DOHH2 (cell line): ENCODE measurements at regions not wholly inside any gene's neighbourhood (a gene's known extent, or its start where the extent isn't known, plus 50 kb on each side); places are given as distances from the start of the nearest gene placed in this dataset.

ENCODE experiments used
- CTCF ChIP-seq: fragments of 200-600 bp; sonication (generic); IDR thresholded peaks from one replicate; pipeline ENCODE4 v1.5.1; 2014; ENCODE audit warnings: antibody characterized with exemption, mild to moderate bottlenecking, low read depth, low read length; ENCODE audit not compliant: poor library complexity, severe bottlenecking
- EZH2phosphoT487 ChIP-seq: fragments of 200-600 bp; sonication (generic); IDR thresholded peaks from 2 replicates; pipeline ENCODE4 v1.6.1; 2017; ENCODE audit warnings: borderline replicate concordance, mild to moderate bottlenecking, antibody characterized with exemption, low read length, moderate library complexity, mixed read lengths

- TF ChIP-seq EZH2phosphoT487 (no peak), CTCF (no peak)
Observed at GRCh38 chr20:60321601-60322000, 363.4 kb downstream of the CDH26 start.
